OCI-LY7 (cell line): ENCODE measurements at regions not wholly inside any gene's neighbourhood (a gene's known extent, or its start where the extent isn't known, plus 50 kb on each side); places are given as distances from the start of the nearest gene placed in this dataset.

ENCODE experiments used
- EZH2phosphoT487 ChIP-seq: fragments of 200-600 bp; sonication (generic); IDR thresholded peaks from 2 replicates; pipeline ENCODE4 v1.6.1; 2018; ENCODE audit warnings: low read depth, borderline replicate concordance, mild to moderate bottlenecking, mixed run types, antibody characterized with exemption, low read length, moderate library complexity, mixed read lengths
- TF ChIP-seq, protein P1 (sequence below): fragments of 200-600 bp; sonication (generic); conservative IDR thresholded peaks from 2 replicates; pipeline ENCODE4 v1.5.1; 2014; ENCODE audit warnings: mild to moderate bottlenecking, antibody characterized with exemption, low read length, moderate library complexity, mixed read lengths

DNA sequence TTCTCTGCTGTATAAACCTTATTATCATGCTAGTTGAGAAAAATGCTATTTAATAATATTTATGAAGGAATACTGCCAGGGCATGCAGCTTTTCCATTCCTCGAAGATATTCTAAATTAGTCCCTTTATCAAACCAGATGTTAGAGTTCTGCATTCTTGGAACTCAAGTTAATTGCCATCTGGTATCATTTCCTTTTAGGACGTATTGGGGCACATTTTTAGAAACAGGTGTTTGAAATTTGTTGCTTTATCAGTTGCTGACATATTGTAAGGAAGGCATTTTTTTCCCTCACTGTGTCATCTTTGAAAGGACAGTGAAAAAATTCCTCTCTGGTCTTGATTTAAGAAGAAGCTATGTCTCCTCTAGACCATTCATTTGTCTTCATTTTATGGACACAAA is 471.2 kb upstream of the PRICKLE1 start:
- TF ChIP-seq, protein P1, sequence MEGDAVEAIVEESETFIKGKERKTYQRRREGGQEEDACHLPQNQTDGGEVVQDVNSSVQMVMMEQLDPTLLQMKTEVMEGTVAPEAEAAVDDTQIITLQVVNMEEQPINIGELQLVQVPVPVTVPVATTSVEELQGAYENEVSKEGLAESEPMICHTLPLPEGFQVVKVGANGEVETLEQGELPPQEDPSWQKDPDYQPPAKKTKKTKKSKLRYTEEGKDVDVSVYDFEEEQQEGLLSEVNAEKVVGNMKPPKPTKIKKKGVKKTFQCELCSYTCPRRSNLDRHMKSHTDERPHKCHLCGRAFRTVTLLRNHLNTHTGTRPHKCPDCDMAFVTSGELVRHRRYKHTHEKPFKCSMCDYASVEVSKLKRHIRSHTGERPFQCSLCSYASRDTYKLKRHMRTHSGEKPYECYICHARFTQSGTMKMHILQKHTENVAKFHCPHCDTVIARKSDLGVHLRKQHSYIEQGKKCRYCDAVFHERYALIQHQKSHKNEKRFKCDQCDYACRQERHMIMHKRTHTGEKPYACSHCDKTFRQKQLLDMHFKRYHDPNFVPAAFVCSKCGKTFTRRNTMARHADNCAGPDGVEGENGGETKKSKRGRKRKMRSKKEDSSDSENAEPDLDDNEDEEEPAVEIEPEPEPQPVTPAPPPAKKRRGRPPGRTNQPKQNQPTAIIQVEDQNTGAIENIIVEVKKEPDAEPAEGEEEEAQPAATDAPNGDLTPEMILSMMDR = no peak
- no peak for TF ChIP-seq EZH2phosphoT487
